ENCODE measurements at regions not wholly inside any gene's neighbourhood (a gene's known extent, or its start where the extent isn't known, plus 50 kb on each side); places are given as distances from the start of the nearest gene placed in this dataset.
"Not testable (repeated sequence)": the region's sequence is repeated elsewhere in the genome, so short reads cannot be mapped to it uniquely, and the experiment has no call there.

GRCh38 chr9:74362423-74362822, 134.7 kb upstream of the RORB start:
- no peak for DNase-seq

- DNase-seq, result no peak
Observed at GRCh38 chr9:74366111-74366510, 131.0 kb upstream of the RORB start.

GRCh38 chr9:74369844-74370243, 127.3 kb upstream of the RORB start:
- no peak for DNase-seq

GRCh38 chr9:74373348-74373747, 123.8 kb upstream of the RORB start:
- peak; percentile 2 for DNase-seq

- peak; percentile 48 for DNase-seq
Observed at GRCh38 chr9:74379718-74380117, 117.4 kb upstream of the RORB start.

- DNase-seq, result no peak
Observed at GRCh38 chr9:74391816-74392215, 105.3 kb upstream of the RORB start.

- no peak for DNase-seq
Observed at GRCh38 chr9:74403581-74403980, 93.6 kb upstream of the RORB start.

- no peak for DNase-seq
Observed at GRCh38 chr9:74404620-74405019, 92.5 kb upstream of the RORB start.

- DNase-seq, result no peak
Observed at GRCh38 chr9:74407166-74407565, 90.0 kb upstream of the RORB start.

GRCh38 chr9:74412236-74412979, 84.7 kb upstream of the RORB start:
- no peak for DNase-seq

GRCh38 chr9:74413876-74414275, 83.3 kb upstream of the RORB start:
- DNase-seq, result no peak

- no peak for DNase-seq
Observed at GRCh38 chr9:74414325-74414724, 82.8 kb upstream of the RORB start.

GRCh38 chr9:74415995-74416394, 81.1 kb upstream of the RORB start:
- no peak for DNase-seq

- not testable (repeated sequence) for DNase-seq
Observed at GRCh38 chr9:74424488-74424887, 72.6 kb upstream of the RORB start.

GRCh38 chr9:74431467-74431866, 65.7 kb upstream of the RORB start:
- no peak for DNase-seq

GRCh38 chr9:74443036-74443750, 53.9 kb upstream of the RORB start:
- DNase-seq, result no peak

- peak; percentile 7 for DNase-seq
Observed at GRCh38 chr9:74444369-74444768, 52.8 kb upstream of the RORB start.
